ENCODE measurements at regions not wholly inside any gene's neighbourhood (a gene's known extent, or its start where the extent isn't known, plus 50 kb on each side); places are given as distances from the start of the nearest gene placed in this dataset.

DNA sequence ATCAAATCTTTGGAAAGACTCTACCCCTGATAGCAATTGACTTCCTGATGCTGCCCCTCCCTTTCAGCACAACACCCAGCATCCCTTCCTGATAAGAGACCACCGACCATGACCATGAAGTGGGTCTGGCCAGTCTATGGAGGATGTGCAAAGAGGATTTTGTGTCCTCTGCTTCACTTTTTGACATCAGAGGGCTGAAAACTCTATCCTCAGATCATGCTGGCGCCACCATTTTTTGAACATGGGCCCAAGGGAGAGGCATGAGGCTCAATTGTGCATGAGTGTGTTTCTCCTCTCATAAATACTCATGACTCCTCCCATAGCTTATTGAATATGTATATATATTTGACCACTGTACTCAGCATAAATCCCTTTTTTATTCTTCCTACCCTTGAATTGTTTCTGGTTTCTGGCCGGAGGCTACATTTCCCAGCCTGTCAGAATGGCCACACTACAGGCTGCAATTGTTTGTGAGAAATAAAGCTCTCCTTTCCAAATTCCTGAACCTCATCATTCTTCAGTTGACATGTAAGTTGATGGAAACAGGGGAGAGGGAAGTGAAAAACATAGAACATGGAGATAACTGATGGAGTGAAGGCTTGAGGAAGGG is 314.1 kb downstream of the MYCN start:
- no peak for DNase-seq

DNA sequence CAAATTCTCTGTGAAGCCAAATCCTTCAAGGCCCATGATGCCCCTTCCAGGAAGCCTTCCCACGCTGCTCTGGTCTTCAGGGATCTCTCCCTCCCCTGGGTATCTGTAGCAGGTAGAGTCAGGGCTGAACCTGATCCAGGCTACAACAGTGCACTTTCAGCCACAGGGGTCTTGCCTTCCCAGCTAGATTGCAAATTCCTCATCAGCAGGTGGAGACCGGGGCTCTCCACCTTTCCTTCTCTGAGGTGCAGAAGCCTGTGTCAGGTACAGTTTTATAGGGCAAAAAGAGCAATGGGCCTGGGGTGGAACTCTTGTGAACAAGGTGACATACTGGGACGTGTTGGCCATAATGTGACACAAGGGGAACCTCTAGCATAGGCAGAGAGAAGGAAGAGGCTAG is 312.9 kb downstream of the MYCN start:
- DNase-seq, result no peak

GRCh38 chr2:16252891-16253290 is 312.5 kb downstream of the MYCN start:
- no peak for DNase-seq

- no peak for DNase-seq
Measured at GRCh38 chr2:16252251-16252650, 311.9 kb downstream of the MYCN start.

DNA sequence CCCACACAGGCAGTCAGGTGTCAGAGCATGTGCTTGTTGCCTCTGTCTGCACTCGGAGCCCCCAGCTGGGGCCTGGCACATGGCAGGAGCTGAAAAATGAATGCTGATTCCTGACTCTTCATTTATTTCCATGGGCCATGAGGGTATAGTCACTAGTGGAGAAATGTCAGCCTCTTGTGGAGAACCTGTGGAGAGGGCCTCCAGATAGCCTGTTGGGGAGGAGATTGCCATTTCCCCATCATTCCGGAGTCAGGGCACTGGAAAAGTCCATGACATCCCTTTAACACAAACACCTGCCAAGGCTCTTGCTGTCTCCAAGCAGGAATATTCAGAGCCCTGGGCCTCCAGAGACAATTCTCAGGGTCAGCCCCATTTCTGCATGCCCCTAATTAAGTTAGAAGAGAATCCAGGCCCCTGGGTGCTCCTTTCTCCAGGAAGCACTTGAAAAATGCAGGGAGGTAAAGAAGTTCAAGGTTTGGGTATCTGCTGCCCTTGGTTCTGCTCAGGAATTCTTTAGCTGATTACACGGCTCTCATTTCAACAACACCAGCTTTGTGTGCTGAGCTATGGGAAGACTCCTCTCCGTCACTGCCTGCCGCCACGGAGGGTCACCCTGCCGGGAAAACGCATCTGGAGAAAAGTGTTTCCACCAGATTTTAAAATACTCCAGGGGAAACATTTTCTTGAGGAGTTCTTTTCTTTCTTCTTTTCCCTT is 311.3 kb downstream of the MYCN start:
- DNase-seq, result no peak

- no peak for DNase-seq
Measured at GRCh38 chr2:16250886-16251285, 310.5 kb downstream of the MYCN start.

DNA sequence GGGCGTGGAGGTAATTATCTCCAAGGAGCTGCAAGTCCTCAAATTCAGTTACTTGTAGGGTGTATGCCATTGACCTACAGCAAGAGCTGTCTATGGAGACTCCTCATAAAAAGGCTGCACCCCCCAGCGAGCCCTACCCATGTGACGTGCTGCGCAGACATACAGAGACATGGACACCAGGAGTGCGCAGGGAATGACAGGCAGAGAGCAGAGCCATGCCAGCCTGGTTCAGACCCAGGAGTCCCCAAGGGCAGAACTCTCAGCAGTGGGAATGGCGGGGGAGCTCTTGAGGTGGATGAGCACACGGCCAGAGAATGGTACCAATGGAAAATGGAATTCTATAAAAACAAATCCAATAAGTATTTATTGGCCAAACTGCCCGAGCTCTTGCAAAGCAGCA is 310.1 kb downstream of the MYCN start:
- no peak for DNase-seq

DNA sequence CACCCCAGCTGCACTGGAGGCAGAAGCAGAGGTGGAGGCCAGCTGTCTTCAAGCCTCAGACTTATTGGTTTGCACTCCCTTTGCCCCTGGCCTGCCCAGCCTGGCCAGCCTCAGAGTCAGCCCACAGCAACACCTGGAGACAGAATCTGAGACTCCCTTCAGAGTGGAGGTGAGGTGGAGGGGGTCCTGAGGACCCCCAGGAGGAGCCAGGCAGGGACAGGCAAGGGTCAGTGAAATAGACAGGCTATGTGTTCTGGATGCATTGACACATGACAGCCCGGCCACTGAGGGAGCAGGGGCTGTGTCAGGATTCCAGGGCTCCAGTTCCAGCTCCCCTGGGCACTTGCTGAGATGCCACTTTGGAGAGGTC is 309.7 kb downstream of the MYCN start:
- DNase-seq, result no peak

DNA sequence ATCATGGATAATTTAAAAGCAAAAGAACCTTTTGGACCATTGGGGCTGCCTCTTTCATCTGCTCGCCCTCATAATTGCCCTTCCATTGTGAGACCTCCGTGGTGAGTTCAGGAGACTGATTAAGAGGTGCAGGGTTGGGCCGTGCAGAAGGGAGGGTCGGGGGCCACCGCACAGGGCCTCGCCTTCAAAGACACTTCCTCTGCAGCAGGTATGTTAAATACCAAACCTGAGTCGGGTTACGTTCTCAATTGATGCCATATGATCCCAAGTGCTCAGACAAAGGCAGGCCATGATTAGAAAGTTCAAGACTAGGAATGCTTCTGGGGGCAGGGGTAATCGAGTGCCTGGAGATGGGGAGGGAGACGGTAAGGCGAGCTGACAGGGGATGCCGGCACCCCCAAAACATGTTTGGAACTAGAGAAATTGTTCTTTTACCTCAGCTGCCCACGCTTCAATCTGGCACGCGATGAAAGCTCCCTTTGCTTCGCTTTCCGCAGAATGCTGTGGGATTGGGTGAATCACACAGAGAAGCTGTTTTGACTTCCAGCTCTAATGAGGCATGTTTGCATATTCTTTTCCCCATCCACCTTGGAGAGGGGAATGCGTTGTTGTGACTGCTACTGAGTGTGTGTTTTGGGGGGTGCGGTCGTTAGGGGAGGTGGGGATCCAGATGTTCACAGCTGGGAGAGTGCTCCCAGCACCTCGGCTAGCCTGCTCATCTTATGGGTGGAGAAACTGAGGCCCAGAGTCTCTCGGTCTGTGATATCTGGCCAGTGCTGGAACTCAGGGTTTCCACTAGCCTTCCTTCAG is 309.1 kb downstream of the MYCN start:
- DNase-seq, result no peak

- DNase-seq, result no peak
Measured at GRCh38 chr2:16248571-16249105, 308.3 kb downstream of the MYCN start.

GRCh38 chr2:16247326-16248122 is 307.2 kb downstream of the MYCN start:
- no peak for DNase-seq

- no peak for DNase-seq
Measured at GRCh38 chr2:16246911-16247310, 306.6 kb downstream of the MYCN start.

DNA sequence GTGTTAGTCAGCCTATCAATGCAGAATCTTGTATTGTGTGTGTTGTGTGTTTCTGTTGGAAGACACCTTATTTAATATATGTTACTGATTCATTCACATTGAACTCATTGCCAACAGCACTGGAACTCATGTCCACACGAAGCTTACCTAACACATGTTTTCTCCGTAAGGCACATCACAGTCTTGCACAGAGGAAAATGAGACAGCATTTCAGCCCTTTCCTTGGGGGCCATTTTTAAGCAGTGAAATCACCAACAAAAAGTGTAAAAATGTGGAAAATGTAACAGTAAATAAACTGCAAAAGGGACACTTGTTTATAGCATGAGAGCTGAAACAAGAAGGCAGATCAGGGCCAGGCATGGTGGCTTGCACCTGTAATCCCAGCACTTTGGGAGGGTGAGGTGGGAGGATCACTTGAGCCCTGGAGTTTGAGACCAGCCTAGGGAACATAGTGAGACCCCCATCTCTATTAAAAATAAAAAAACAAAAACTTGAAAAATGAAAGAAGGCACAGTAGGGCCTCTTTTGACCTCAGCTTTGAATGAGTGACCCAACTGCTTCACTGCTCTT is 306.0 kb downstream of the MYCN start:
- DNase-seq, result no peak

- no peak for DNase-seq
Measured at GRCh38 chr2:16245481-16246054, 305.2 kb downstream of the MYCN start.

GRCh38 chr2:16244966-16245320 is 304.6 kb downstream of the MYCN start:
- no peak for DNase-seq

DNA sequence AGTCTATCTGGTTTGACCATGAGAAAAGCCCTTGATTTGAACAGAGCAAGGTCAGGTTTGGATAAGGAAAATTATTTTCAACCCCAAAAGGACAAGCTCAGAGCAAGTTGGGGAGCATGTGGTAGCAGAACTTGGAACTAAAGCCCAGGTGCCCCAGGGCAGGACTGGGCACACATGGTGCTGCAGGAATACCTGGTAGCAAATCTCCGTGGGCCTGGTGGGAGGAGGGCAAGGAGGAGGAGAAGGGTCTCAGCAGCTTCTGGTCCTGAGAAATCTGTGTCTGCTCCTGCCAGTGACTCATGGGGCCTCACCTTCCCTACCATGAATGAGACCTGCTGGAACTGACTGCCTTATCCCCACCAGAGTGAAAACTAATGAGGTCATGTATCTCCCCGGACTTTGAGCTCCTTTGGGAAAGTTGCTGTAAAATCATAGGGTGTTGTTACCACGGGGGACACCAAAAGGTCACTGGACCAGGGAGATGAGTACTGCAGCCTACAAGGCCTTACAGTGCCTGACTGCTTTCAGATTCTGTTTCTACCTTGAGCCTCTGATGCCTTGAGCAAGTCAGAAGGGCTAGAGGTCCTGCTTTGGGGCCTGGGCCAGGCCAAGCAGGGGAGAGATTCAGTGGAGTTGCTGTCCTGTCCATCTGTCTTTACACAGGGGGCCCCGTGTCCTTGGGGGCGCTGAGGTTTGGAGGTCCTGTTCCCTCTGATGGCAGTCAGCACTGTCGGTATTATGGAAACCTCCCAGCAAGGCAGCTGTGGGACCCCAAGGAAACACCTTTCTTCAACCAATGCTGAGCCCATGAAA is 304.0 kb downstream of the MYCN start:
- DNase-seq, result no peak

DNA sequence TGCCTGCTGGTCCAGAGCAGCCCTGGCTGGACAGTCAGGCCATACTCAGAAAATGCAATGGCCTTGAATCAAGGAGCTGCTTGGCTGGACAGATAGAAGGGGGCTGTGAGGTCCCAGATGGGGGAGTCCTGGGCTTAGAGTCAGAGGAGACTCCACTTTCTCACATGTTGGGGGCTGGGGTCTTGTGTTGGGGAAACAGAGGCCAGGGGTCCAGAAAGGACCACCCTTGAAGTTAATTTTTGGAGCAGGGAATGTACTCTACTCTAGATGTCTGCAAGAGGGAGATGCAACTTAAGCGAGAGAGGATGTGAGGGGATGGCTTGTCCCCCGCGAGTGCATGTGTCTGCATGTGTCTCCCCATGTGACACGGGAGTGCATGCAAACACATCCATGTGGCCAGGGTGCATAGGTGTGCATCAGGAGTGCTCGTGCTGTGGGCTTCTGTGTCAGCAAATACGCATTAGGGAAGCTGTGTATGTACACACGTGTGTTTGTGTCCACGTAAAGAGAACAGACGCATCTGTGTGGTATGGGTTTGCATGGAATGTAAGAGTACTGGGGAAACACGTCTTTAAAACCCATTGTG is 303.2 kb downstream of the MYCN start:
- DNase-seq, result no peak

DNA sequence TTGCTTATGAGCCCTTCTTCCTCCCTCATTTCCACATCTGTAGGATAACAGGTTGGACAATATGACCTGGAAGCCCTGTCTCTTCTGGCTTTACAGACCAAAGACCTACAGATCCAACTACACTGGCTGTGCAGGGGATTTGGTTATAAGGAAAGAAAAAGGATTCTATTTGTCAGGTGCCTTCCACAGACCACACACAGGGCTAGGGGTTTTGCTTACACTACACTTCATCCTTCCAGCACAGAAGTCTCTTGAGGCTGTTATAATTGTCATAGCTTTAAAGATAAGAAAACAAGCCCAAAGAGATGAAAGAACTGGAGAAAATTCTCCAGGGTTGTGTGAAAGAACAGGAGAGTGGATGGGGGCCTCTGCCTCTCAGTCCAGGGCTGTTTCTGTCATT is 302.6 kb downstream of the MYCN start:
- DNase-seq, result no peak

DNA sequence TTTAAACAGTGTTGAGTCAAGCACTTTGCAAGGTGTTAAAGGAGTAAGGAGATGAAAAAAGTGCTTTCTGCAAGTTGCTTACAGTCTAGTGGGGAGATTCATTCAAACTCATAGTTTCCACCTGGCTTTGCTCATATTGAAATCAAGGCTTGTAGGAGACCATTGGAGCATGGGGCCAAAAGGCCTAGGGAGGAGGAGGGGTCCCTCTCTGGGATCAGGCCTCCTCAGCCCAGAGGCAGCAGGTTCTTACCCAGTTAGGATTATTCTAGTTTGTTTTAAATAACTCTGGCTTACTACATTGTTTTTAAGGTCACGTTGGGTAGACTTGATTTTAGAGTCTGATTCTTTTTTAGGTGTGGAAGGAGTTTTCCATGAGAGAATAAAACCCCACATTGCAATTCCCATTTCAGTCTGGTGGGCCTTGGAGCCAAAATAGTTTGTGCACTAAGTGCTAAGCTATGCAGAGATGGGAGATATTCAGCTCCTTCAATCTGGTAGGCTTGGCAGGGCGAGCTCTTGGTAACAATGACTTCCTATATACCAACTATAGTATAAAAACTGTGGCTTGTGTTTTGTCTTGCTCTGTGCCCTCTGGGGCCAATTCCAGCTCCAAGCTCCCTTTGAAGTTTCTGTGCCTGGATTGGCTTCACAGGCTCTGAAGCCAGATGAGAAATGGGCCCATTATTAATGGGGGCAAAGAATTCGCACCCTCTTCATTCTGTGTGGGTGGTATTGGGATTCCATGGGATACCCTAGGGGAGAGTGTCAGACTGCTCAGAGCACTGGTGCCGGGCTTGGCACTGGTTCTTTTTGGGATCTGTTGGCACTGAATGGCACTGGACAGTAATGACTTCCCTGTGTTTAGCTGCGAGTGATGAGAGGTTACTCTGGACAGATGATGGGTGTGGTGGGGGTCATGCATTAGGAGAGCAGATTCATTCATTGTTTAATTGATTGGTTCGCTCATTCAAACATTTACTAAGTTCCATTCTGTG is 301.1 kb downstream of the MYCN start:
- no peak for DNase-seq
